Keratinocyte (primary cell): ENCODE measurements at regions not wholly inside any gene's neighbourhood (a gene's known extent, or its start where the extent isn't known, plus 50 kb on each side); places are given as distances from the start of the nearest gene placed in this dataset.

Experiments
- DNase-seq: peaks from one replicate; pipeline ENCODE4 v3.0.0-alpha.2; 2011; ENCODE audit warnings: low read depth, missing footprints, low spot score
- FAIRE-seq: peaks from 2 replicates; lab custom pipeline; 2011; peaks lifted over from hg19 to GRCh38; lab: Jason Lieb, UNC
- H2AFZ ChIP-seq: 2 replicates; pipeline ENCODE4 v1.6.0; 2012; ENCODE audit warnings: low read length, control low read depth, inconsistent platforms; ENCODE audit not compliant: control insufficient read depth
- H3K27ac ChIP-seq: 2 replicates; pipeline ENCODE4 v1.5.1; 2011; ENCODE audit warnings: low read length; ENCODE audit not compliant: control insufficient read depth, insufficient read depth
- H3K27me3 ChIP-seq: 3 replicates; pipeline ENCODE4 v1.6.0; 2011; ENCODE audit warnings: low read length; ENCODE audit not compliant: control insufficient read depth, insufficient read depth; ENCODE audit errors: extremely low read depth
- H3K36me3 ChIP-seq, 2 experiments: 2 replicates in 1 of 2; 3 replicates in 1 of 2; pipeline ENCODE4 v1.5.1; 2011; ENCODE audit warnings: low read length in 2 of 2, mild to moderate bottlenecking in 1 of 2; ENCODE audit not compliant: control insufficient read depth in 2 of 2, insufficient read depth in 2 of 2; ENCODE audit errors: extremely low read depth in 1 of 2
- H3K4me1 ChIP-seq: 3 replicates; pipeline ENCODE4 v1.5.1; 2011; ENCODE audit warnings: low read length; ENCODE audit not compliant: control insufficient read depth, insufficient read depth; ENCODE audit errors: extremely low read depth
- H3K4me2 ChIP-seq: 3 replicates; pipeline ENCODE4 v1.6.0; 2011; ENCODE audit warnings: low read depth, low read length; ENCODE audit not compliant: control insufficient read depth, insufficient read depth; ENCODE audit errors: extremely low read depth
- H3K4me3 ChIP-seq, 3 experiments: fragments of 200-600 bp in 1 of 3; sonication (generic) in 1 of 3; 2 replicates in 2 of 3; 3 replicates in 1 of 3; pipeline ENCODE4 v1.5.1; 2011 to 2016; ENCODE audit warnings: low read length in 3 of 3, mild to moderate bottlenecking in 3 of 3, control low read depth in 2 of 3, inconsistent platforms in 1 of 3, low read depth in 1 of 3, mixed read lengths in 1 of 3, mixed run types in 1 of 3, moderate library complexity in 1 of 3; ENCODE audit not compliant: control insufficient read depth in 2 of 3, insufficient read depth in 2 of 3; ENCODE audit errors: extremely low read depth in 1 of 3
- H3K79me2 ChIP-seq: 2 replicates; pipeline ENCODE4 v1.6.0; 2012; ENCODE audit warnings: low read length; ENCODE audit not compliant: control insufficient read depth, insufficient read depth
- H3K9ac ChIP-seq: 3 replicates; pipeline ENCODE4 v1.6.0; 2011; ENCODE audit warnings: low read length; ENCODE audit not compliant: control insufficient read depth, insufficient read depth; ENCODE audit errors: extremely low read depth
- H3K9me1 ChIP-seq: 3 replicates; pipeline ENCODE4 v1.6.0; 2011; ENCODE audit warnings: low read length; ENCODE audit not compliant: control insufficient read depth, insufficient read depth; ENCODE audit errors: extremely low read depth
- H3K9me3 ChIP-seq: 2 replicates; pipeline ENCODE4 v1.5.1; 2012; ENCODE audit warnings: low read depth, low read length; ENCODE audit not compliant: control insufficient read depth
- H4K20me1 ChIP-seq: 3 replicates; pipeline ENCODE4 v1.6.0; 2011; ENCODE audit warnings: low read length; ENCODE audit not compliant: control insufficient read depth, insufficient read depth; ENCODE audit errors: extremely low read depth
- EZH2 ChIP-seq: IDR thresholded peaks from one replicate; pipeline ENCODE4 v1.6.1; 2012; ENCODE audit warnings: inconsistent platforms, mild to moderate bottlenecking, low read length, moderate library complexity
- dilution Hi-C: fragments of 300-500 bp; cut with MboI; formaldehyde crosslinking; loops from one replicate; pipeline ENCODE4 v1.7.0; 2020; ENCODE audit warnings: low sequenced_read_pairs; ENCODE audit not compliant: extremely low pct_ligation_motif_present
- TF ChIP-seq, protein P1 (sequence below), 3 experiments: IDR thresholded peaks in 1 of 3; conservative IDR thresholded peaks in 1 of 3; optimal IDR thresholded peaks in 1 of 3; 2 replicates in 2 of 3; 3 replicates in 1 of 3; pipeline versions ENCODE3 to v1.5.1; 2011; ENCODE audit warnings: low read length in 3 of 3, mild to moderate bottlenecking in 3 of 3, moderate library complexity in 2 of 3, control low read depth in 1 of 3, inconsistent platforms in 1 of 3; ENCODE audit not compliant: insufficient read depth in 2 of 3; ENCODE audit errors: extremely low read depth in 1 of 3

- Histone ChIP-seq H3K79me2 (no peaks in the 10 kb centered on the region), H4K20me1 (no peaks in the 10 kb centered on the region), H3K9me3 (peaks cover 1% of the 10 kb centered on the region), H3K27me3 (no peaks in the 10 kb centered on the region), H3K36me3 (no peaks in the 10 kb centered on the region), H3K9me1 (no peaks in the 10 kb centered on the region), H2AFZ (no peak overlapping the region), H3K4me2 (no peak overlapping the region), H3K4me3 (no peak overlapping the region), H3K9ac (no peak overlapping the region), H3K27ac (no peak overlapping the region), H3K4me1 (peaks cover 2% of the 10 kb centered on the region)
- TF ChIP-seq, protein P1, sequence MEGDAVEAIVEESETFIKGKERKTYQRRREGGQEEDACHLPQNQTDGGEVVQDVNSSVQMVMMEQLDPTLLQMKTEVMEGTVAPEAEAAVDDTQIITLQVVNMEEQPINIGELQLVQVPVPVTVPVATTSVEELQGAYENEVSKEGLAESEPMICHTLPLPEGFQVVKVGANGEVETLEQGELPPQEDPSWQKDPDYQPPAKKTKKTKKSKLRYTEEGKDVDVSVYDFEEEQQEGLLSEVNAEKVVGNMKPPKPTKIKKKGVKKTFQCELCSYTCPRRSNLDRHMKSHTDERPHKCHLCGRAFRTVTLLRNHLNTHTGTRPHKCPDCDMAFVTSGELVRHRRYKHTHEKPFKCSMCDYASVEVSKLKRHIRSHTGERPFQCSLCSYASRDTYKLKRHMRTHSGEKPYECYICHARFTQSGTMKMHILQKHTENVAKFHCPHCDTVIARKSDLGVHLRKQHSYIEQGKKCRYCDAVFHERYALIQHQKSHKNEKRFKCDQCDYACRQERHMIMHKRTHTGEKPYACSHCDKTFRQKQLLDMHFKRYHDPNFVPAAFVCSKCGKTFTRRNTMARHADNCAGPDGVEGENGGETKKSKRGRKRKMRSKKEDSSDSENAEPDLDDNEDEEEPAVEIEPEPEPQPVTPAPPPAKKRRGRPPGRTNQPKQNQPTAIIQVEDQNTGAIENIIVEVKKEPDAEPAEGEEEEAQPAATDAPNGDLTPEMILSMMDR (optimal IDR thresholded peaks at IDR 0.05 in 1 of 3, IDR thresholded peaks at IDR 0.05 in 1 of 3, conservative IDR thresholded peaks at IDR 0.05 in 1 of 3; ENCODE audit: extremely low read depth in 1 of 3, insufficient read depth in 2 of 3, low read length in 3 of 3): no peak
- FAIRE-seq (no peak), DNase-seq (no peak)
- dilution Hi-C loops: no loop called here
These were observed 86.4 kb upstream of the PIWIL1 start for GRCh38 chr12:130251236-130251780.

- Histone ChIP-seq H3K9me3 (no peaks in the 10 kb centered on the region), H3K27me3 (no peaks in the 10 kb centered on the region), H3K4me1 (no peaks in the 10 kb centered on the region), H3K4me3 (no peak overlapping the region), H3K79me2 (no peaks in the 10 kb centered on the region), H2AFZ (no peak overlapping the region), H3K9ac (no peak overlapping the region), H3K9me1 (no peaks in the 10 kb centered on the region), H4K20me1 (no peaks in the 10 kb centered on the region), H3K27ac (no peak overlapping the region), H3K36me3 (no peaks in the 10 kb centered on the region), H3K4me2 (no peak overlapping the region)
- FAIRE-seq (no peak), DNase-seq (no peak)
- TF ChIP-seq EZH2: no peak
- TF ChIP-seq, protein P1 (optimal IDR thresholded peaks at IDR 0.05 in 1 of 3, IDR thresholded peaks at IDR 0.05 in 1 of 3, conservative IDR thresholded peaks at IDR 0.05 in 1 of 3; ENCODE audit: extremely low read depth in 1 of 3, insufficient read depth in 2 of 3, low read length in 3 of 3): no peak
- dilution Hi-C loops: no loop called here
These were observed 83.8 kb upstream of the PIWIL1 start for GRCh38 chr12:130253866-130254265.
